Brain pericyte (primary cell): ENCODE measurements at regions not wholly inside any gene's neighbourhood (a gene's known extent, or its start where the extent isn't known, plus 50 kb on each side); places are given as distances from the start of the nearest gene placed in this dataset.
"Not testable (repeated sequence)": the region's sequence is repeated elsewhere in the genome, so short reads cannot be mapped to it uniquely, and the experiment has no call there.

Experiments used
- DNase-seq: peaks from one replicate; pipeline ENCODE4 v3.0.0-alpha.2; 2012; ENCODE audit warnings: low read depth, low spot score

GRCh38 chr9:26667882-26668281 lies 224.7 kb downstream of the CAAP1 start:
- no peak for DNase-seq

- DNase-seq, result no peak
Measured at GRCh38 chr9:26665666-26666065, 226.9 kb downstream of the CAAP1 start.

- DNase-seq, result not testable (repeated sequence)
Measured at GRCh38 chr9:26664087-26664773, 228.4 kb downstream of the CAAP1 start.

GRCh38 chr9:26662476-26662875 lies 230.1 kb downstream of the CAAP1 start:
- DNase-seq, result no peak

- no peak for DNase-seq
Measured at GRCh38 chr9:26658476-26658875, 234.1 kb downstream of the CAAP1 start.

- no peak for DNase-seq
Measured at GRCh38 chr9:26657958-26658357, 234.6 kb downstream of the CAAP1 start.

- no peak for DNase-seq
Measured at GRCh38 chr9:26656003-26656870, 236.4 kb downstream of the CAAP1 start.

- no peak for DNase-seq
Measured at GRCh38 chr9:26655166-26655565, 237.4 kb downstream of the CAAP1 start.

- no peak for DNase-seq
Measured at GRCh38 chr9:26650325-26650724, 242.3 kb downstream of the CAAP1 start.

GRCh38 chr9:26643826-26644225 lies 248.8 kb downstream of the CAAP1 start:
- DNase-seq, result no peak

- DNase-seq, result no peak
Measured at GRCh38 chr9:26639761-26640160, 252.8 kb downstream of the CAAP1 start.

- no peak for DNase-seq
Measured at GRCh38 chr9:26637101-26637500, 255.5 kb downstream of the CAAP1 start.

GRCh38 chr9:26613851-26614350 lies 278.7 kb downstream of the CAAP1 start:
- DNase-seq, result not testable (repeated sequence)

GRCh38 chr9:26612211-26612610 lies 280.4 kb downstream of the CAAP1 start:
- DNase-seq, result no peak

- no peak for DNase-seq
Measured at GRCh38 chr9:26606756-26607155, 285.8 kb downstream of the CAAP1 start.

GRCh38 chr9:26605367-26605766 lies 287.2 kb downstream of the CAAP1 start:
- no peak for DNase-seq

- no peak for DNase-seq
Measured at GRCh38 chr9:26604076-26604662, 288.4 kb downstream of the CAAP1 start.

GRCh38 chr9:26603617-26604016 lies 289.0 kb downstream of the CAAP1 start:
- DNase-seq, result no peak

- DNase-seq, result no peak
Measured at GRCh38 chr9:26597542-26598149, 295.0 kb downstream of the CAAP1 start.

- no peak for DNase-seq
Measured at GRCh38 chr9:26579056-26579455, 313.5 kb downstream of the CAAP1 start.

GRCh38 chr9:26574898-26575440 lies 317.6 kb downstream of the CAAP1 start:
- DNase-seq, result no peak

- DNase-seq, result no peak
Measured at GRCh38 chr9:26574256-26574655, 318.3 kb downstream of the CAAP1 start.
